Activated CD8-positive, alpha-beta memory T cell treated with anti-CD3 and anti-CD28 coated beads, Interleukin-2, amount 10 ng/mL, durations not matched to agents 7 days and 5 days (primary cell): ENCODE measurements at regions not wholly inside any gene's neighbourhood (a gene's known extent, or its start where the extent isn't known, plus 50 kb on each side); places are given as distances from the start of the nearest gene placed in this dataset.
"Not testable (repeated sequence)": the region's sequence is repeated elsewhere in the genome, so short reads cannot be mapped to it uniquely, and the experiment has no call there.

Experiments used
- ATAC-seq: fragments of 150-1000 bp; cut with Tn5 transposase; one replicate; pipeline ENCODE4 v1.10.0; 2021; ENCODE audit warnings: moderate library complexity
- CTCF ChIA-PET: fragments of 350-600 bp; sonication (Branson Sonifier 250); formaldehyde crosslinking; loops from one replicate; lab custom pipeline; 2021; ENCODE audit warnings: antibody characterized with exemption; lab: Charles Lee
- DNase-seq: peaks from one replicate; pipeline ENCODE4 v3.0.0-alpha.2; 2020
- H3K27ac Mint-ChIP-seq: one replicate; pipeline ENCODE4 v1.8.0; 2021; ENCODE audit warnings: mild to moderate bottlenecking, mixed read lengths
- H3K27me3 Mint-ChIP-seq: one replicate; pipeline ENCODE4 v1.8.0; 2021; ENCODE audit warnings: mixed read lengths
- H3K36me3 Mint-ChIP-seq: one replicate; pipeline ENCODE4 v1.8.0; 2021; ENCODE audit warnings: mild to moderate bottlenecking, mixed read lengths
- H3K4me1 Mint-ChIP-seq: one replicate; pipeline ENCODE4 v1.8.0; 2021; ENCODE audit warnings: mixed read lengths
- H3K4me3 Mint-ChIP-seq: one replicate; pipeline ENCODE4 v1.8.0; 2021; ENCODE audit warnings: mild to moderate bottlenecking, moderate library complexity, mixed read lengths
- H3K9me3 Mint-ChIP-seq: one replicate; pipeline ENCODE4 v1.8.0; 2022; ENCODE audit warnings: low read depth, mixed read lengths

DNA sequence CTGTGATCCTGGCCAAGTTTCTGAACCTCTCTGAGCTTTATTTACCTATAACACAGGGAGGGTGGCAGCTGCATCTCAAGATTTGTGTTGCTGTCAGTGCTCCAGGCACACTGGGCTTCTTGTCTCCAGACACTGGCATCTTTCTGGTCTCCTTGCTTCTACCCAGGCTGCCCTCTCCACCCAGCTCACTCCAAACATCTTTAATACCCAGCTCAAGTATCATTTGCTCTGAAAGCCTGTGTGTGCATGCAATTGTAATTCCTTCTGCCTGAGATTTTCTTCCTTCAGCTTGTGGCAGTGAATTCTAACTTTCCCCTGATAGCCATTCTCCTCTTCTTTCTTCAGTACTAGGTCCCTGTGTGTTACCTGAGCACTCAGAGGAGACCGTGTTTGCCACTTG lies 50.7 kb upstream of the USP7 start:
- DNase-seq, result no peak
- peaks cover 4% of the 10 kb centered on the region for H3K4me1 Mint-ChIP-seq
- no peak for ATAC-seq
- H3K36me3 Mint-ChIP-seq, result peaks cover 2% of the 10 kb centered on the region
- peaks cover 8% of the 10 kb centered on the region for H3K27me3 Mint-ChIP-seq
- CTCF ChIA-PET, result interaction anchor here (0.6 to 1.3 kb wide), 2 partner anchors 10 to 14 kb away, joined by 3 read pairs; no protein-coding TSS in a partner anchor
- no peak overlapping the region for H3K4me3 Mint-ChIP-seq
- H3K27ac Mint-ChIP-seq, result no peak overlapping the region
- H3K9me3 Mint-ChIP-seq, result peaks cover 5% of the 10 kb centered on the region

DNA sequence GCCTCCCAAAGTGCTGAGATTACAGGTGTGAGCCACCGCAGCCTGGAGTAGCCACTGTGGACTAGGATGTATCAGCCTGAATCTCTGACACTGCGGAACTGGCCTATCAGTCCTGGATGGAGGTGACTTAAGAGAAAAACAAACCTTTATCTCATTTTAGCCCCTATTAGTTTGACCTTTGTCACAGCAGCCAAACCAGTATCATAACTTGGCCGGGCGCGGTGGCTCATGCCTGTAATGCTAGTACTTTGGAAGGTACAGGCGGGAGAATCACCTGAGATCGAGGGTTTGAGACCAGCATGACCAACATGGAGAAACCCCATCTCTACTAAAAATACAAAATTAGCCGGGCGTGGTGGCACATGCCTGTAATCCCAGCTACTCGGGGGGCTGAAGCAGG lies 51.8 kb upstream of the USP7 start:
- Mint-ChIP-seq H3K27ac (no peak overlapping the region), H3K36me3 (peaks cover 2% of the 10 kb centered on the region), H3K4me3 (no peak overlapping the region), H3K4me1 (peaks cover 4% of the 10 kb centered on the region), H3K27me3 (peaks cover 6% of the 10 kb centered on the region), H3K9me3 (peaks cover 5% of the 10 kb centered on the region)
- ATAC-seq, result no peak
- no peak for DNase-seq
- CTCF ChIA-PET, result no interaction called here

DNA sequence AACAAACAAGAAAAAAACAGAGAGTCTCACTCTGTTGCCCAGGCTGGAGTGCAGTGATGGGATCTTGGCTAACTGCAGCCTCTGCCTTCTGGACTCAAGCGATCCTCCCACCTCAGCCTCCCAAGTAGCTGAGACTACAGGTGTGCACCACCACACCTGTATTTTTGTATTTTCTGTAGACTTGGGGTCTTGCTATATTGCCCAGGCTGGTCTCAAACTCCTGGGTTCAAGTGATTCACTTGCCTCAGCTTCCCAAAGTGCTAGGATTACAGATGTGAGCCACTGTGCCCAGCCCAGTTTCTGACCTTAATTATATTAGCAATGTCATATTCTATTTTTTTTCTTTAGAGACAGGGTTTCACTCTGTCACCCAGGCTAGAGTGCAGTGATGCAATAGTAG lies 52.3 kb upstream of the USP7 start:
- not testable (repeated sequence) for H3K4me1 Mint-ChIP-seq, H3K27ac Mint-ChIP-seq, ATAC-seq, DNase-seq, H3K4me3 Mint-ChIP-seq, H3K36me3 Mint-ChIP-seq, H3K27me3 Mint-ChIP-seq, H3K9me3 Mint-ChIP-seq
- CTCF ChIA-PET, result interaction anchor here (0.6 kb wide), 2 partner anchors 12 to 124 kb away, joined by 3 to 4 read pairs; no protein-coding TSS in a partner anchor

DNA sequence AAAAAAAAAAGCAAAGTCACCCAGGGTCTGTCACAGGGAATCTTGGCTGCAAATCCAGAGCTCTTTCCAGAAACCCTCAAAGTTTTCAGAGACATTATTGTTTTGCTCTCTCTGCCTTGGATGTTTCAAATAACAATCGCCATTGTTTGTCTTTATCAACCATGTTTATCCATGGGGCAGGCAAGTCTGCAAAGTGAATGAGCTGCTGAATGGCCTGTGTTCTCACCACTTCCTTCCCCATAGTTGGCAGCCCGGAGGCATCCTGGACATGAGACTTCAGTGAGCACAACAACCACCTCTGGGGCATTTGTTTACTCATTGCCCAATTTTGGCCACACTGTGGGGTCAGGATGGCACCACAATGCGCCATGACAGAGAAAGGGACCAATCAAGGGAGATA lies 53.1 kb upstream of the USP7 start:
- H3K36me3 Mint-ChIP-seq, result peaks cover 2% of the 10 kb centered on the region
- CTCF ChIA-PET, result interaction anchor here (0.6 to 2.8 kb wide), 3 partner anchors 8 to 125 kb away, joined by 3 to 10 read pairs (median 4); no protein-coding TSS in a partner anchor
- ATAC-seq, result no peak
- peaks cover 4% of the 10 kb centered on the region for H3K4me1 Mint-ChIP-seq
- DNase-seq, result no peak
- H3K9me3 Mint-ChIP-seq, result peaks cover 5% of the 10 kb centered on the region
- no peak overlapping the region for H3K4me3 Mint-ChIP-seq
- no peak overlapping the region for H3K27ac Mint-ChIP-seq
- H3K27me3 Mint-ChIP-seq, result peaks cover 3% of the 10 kb centered on the region

DNA sequence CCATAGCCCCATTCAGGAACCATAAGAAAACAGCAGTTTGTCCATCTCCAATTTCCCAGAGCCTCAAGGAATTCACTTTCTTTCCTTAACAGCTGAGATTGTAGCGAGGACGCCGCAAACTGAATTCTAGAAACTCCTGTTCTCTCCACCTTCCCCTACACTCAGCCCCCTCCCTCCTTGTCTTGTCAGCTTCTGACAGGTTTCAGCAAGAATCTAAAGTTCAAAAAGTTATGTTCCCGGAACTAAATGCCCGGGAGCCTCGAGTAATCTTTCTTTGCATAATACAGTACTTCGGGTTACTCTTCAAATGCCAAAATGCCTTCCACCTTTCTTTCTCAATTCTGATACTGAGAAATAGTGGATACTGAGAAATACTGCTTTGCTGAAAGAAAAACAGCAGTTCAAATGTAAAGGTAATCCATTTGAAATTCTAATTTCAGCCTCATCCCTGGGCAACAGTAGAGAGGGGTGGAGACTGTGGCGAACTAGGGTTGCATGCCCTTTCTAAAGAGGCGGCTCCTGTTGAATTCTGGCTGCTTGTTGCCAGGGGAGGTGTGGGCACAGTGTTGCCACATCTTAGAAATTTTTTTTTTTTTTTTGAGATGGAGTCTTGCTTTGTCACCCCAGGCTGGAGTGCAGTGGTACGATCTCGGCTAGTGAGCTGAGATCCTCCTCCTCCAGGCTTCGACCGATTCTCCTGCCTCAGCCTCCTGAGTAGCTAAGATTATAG lies 63.5 kb upstream of the USP7 start:
- Mint-ChIP-seq H3K4me3 (no peak overlapping the region), H3K4me1 (no peaks in the 10 kb centered on the region), H3K36me3 (no peaks in the 10 kb centered on the region), H3K9me3 (no peaks in the 10 kb centered on the region), H3K27ac (no peak overlapping the region), H3K27me3 (no peaks in the 10 kb centered on the region)
- CTCF ChIA-PET, result interaction anchor here (1.8 kb wide), 1 partner anchor 19 kb away, joined by 5 read pairs; no protein-coding TSS in a partner anchor
- DNase-seq, result no peak
- no peak for ATAC-seq

DNA sequence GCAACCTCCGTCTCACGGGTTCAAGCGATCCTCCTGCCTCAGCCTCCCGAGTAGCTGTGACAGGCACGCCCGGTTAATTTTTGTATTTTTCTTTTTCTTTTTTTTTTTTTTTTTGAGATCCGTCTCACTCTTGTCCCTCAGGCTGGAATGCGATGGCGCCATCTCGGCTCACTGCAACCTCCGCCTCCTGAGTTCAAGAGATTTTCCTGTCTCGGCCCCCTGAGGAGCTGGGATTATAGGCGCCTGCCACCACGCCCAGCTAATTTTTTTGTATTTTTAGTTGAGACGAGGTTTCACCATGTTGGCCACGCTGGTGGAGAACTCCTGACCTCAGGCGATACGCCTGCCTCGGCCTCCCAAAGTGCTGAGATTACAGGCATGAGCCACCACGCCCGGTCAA lies 63.0 kb upstream of the HAPSTR1 start:
- H3K36me3 Mint-ChIP-seq, result not testable (repeated sequence)
- CTCF ChIA-PET, result interaction anchor here (0.6 to 1.8 kb wide), 5 partner anchors 9 to 588 kb away, joined by 3 to 5 read pairs (median 3); no protein-coding TSS in a partner anchor

DNA sequence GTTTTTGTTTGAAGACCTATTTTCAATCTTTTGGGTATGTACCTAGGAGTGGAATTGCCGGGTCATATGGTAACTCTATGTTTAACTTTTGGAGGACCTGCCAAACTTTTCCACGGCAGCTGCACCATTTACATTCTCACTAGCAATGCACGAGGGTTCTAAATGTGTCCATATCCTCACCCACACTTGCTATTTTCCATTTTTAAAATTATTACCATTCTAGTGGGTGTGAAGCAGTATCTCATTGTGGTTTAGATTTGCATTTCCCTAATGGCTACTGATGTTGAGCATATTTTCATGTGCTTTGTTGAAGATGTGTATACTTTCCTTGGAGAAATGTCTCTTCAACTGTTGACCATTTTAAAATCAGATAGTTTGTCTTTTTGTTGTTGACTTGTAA lies 60.3 kb upstream of the HAPSTR1 start:
- Mint-ChIP-seq H3K9me3 (no peaks in the 10 kb centered on the region), H3K27me3 (no peaks in the 10 kb centered on the region), H3K36me3 (no peaks in the 10 kb centered on the region), H3K4me3 (no peak overlapping the region), H3K27ac (no peak overlapping the region), H3K4me1 (no peaks in the 10 kb centered on the region)
- CTCF ChIA-PET, result interaction anchor here (1.9 kb wide), 1 partner anchor 23 kb away, joined by 6 read pairs; no protein-coding TSS in a partner anchor
- ATAC-seq, result no peak
- no peak for DNase-seq

More for the DNA sequence above, 63.0 kb upstream of the HAPSTR1 start:
- H3K27me3 Mint-ChIP-seq, H3K27ac Mint-ChIP-seq, DNase-seq, H3K9me3 Mint-ChIP-seq, H3K4me1 Mint-ChIP-seq, H3K4me3 Mint-ChIP-seq, ATAC-seq: not testable (repeated sequence)

DNA sequence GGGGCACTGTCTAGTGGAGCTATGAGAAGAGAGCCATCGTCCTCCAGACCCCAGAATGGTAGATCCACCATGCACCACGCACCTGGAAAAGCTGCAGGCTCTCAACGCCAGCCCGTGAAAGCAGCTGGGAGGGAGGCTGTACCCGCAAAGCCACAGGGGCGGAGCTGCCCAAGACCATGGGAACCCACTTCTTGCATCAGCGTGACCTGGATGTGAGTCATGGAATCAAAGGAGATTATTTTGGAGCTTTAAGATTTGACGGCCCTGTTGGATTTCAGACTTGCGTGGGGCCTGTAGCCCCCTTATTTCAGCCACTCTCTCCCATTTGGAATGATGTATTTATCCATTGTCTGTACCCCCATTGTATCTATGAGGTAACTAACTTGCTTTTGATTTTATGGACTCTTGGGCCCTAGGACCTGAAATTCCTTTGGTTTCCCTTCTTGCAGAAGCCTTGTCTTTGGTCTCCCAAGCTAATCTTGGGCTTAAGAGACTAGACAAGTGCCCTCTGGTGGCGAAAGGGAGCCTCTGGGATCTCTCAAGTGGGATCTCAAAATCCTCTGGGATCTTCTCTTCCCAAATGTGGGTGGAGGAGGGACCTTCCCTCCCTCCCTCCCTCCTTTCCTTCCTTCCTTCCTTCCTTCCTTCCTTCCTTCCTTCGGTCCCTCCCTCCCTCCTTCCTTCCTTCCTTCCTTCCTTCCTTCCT lies 58.2 kb upstream of the HAPSTR1 start:
- CTCF ChIA-PET, result interaction anchor here (0.6 to 1.6 kb wide), 2 partner anchors 25 to 60 kb away, joined by 3 to 5 read pairs; no protein-coding TSS in a partner anchor
- no peak overlapping the region for H3K4me3 Mint-ChIP-seq
- H3K9me3 Mint-ChIP-seq, result no peaks in the 10 kb centered on the region
- H3K27me3 Mint-ChIP-seq, result no peaks in the 10 kb centered on the region
- ATAC-seq, result no peak
- H3K27ac Mint-ChIP-seq, result no peak overlapping the region
- no peaks in the 10 kb centered on the region for H3K4me1 Mint-ChIP-seq
- H3K36me3 Mint-ChIP-seq, result no peaks in the 10 kb centered on the region
- no peak for DNase-seq

DNA sequence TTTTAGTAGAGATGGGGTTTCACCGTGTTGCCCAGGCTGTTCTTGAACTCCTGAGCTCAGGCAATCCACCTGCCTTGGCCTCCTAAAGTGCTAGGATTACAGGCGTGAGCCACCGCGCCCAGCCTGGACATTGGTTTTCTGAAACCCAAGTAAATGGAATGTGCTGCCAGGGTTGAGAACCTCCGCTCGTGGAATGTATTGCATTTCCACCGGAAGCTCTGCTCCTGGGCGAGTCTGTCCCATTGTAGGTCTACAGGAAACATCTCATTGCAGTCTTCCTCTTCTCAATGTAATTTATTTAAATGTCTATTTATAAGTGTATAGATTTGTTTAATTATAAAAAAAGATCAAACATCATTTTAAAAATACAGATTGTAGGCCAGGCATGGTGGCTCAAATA lies 57.4 kb upstream of the HAPSTR1 start:
- Mint-ChIP-seq H3K4me1 (no peaks in the 10 kb centered on the region), H3K9me3 (no peaks in the 10 kb centered on the region), H3K36me3 (no peaks in the 10 kb centered on the region), H3K4me3 (no peak overlapping the region), H3K27me3 (no peaks in the 10 kb centered on the region), H3K27ac (no peak overlapping the region)
- DNase-seq (no peak), ATAC-seq (no peak)
- CTCF ChIA-PET, result interaction anchor here (1.6 kb wide), 1 partner anchor 26 kb away, joined by 5 read pairs; no protein-coding TSS in a partner anchor

DNA sequence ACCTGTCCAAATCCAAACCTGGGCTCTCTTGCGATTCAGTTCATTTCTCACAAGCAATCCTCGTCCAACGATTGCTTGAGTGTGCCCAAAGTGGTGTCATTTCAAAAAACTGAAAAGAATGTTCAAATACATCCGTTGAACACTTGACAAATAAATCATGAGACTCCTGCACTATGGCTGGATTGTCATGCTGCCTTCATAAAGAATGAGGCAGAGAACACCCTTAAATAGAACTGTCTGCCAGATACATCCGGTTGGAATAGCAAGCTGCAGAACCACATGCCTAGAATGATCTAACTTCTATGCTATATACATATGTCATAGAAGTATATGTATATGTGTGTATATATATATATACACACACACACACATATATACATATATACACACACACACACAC lies 55.4 kb upstream of the HAPSTR1 start:
- DNase-seq (no peak), ATAC-seq (no peak)
- Mint-ChIP-seq H3K4me3 (no peak overlapping the region), H3K27me3 (peaks cover 3% of the 10 kb centered on the region), H3K4me1 (no peaks in the 10 kb centered on the region), H3K27ac (no peak overlapping the region), H3K9me3 (no peaks in the 10 kb centered on the region), H3K36me3 (no peaks in the 10 kb centered on the region)
- CTCF ChIA-PET, result no interaction called here

DNA sequence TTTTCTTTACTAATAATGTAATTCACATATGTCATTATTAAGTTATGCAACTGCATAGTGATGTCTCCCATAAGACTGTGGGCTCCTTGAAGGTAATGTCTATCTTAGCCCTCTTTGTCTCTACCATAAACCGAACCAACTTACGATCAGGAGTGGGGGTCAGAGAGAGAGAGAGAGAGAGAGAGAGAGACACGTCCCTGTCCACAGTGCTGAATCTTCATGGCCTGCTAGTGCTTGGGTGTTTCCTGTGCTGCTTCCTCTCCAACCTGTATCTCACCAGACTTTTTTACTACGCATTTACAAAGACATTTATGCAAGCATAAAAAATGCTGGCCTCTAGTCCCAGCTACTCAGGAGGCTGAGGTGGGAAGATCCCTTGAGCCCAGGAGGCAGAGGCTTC lies 52.2 kb upstream of the HAPSTR1 start:
- Mint-ChIP-seq H3K9me3 (no peaks in the 10 kb centered on the region), H3K4me1 (no peaks in the 10 kb centered on the region)
- CTCF ChIA-PET, result no interaction called here

DNA sequence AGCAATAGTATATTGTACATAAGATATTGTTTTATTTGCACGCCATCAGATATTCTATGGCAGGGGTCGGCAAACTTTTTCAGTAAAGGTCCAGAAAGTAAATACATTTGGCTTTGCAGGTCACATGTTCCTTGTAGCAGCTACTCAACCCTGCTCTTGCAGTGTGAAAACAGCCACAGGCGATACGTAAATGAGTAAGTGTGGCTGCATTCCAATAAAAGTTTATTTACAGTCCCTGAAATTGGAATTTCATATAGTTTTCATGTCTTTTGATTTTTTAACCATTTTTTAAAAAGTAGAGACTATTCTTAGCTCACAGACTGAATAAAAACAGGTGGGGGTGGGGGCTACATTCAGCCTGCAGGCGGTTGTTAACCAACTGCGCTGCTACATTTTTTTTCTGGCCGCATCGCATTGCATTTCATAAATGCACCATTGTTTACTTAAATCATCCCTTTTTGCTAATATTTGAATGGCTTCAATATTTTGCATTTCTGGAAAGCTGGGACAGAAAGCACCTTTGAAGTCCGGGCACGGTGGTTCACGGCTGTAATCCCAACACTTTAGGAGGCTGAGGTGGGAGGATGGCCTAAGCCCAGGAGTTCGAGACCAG lies 50.5 kb upstream of the HAPSTR1 start:
- ATAC-seq, result no peak
- no peak overlapping the region for H3K4me3 Mint-ChIP-seq
- CTCF ChIA-PET, result no interaction called here
- H3K4me1 Mint-ChIP-seq, result no peaks in the 10 kb centered on the region
- no peak overlapping the region for H3K27ac Mint-ChIP-seq
- no peaks in the 10 kb centered on the region for H3K9me3 Mint-ChIP-seq
- no peaks in the 10 kb centered on the region for H3K36me3 Mint-ChIP-seq
- DNase-seq, result no peak
- H3K27me3 Mint-ChIP-seq, result peaks cover 3% of the 10 kb centered on the region

More for the DNA sequence above, 52.2 kb upstream of the HAPSTR1 start:
- Mint-ChIP-seq H3K27me3 (peaks cover 3% of the 10 kb centered on the region), H3K4me3 (no peak overlapping the region), H3K36me3 (no peaks in the 10 kb centered on the region), H3K27ac (no peak overlapping the region)
- DNase-seq (no peak), ATAC-seq (no peak)
